GM13976 (cell line): ENCODE measurements at regions not wholly inside any gene's neighbourhood (a gene's known extent, or its start where the extent isn't known, plus 50 kb on each side); places are given as distances from the start of the nearest gene placed in this dataset.
A peak's percentile ranks its signal among the peaks of the same experiment; 100 is the strongest.
"Not testable (repeated sequence)": the region's sequence is repeated elsewhere in the genome, so short reads cannot be mapped to it uniquely, and the experiment has no call there.

ENCODE experiments used
- DNase-seq: peaks from one replicate; pipeline ENCODE4 v3.0.0; 2012; ENCODE audit warnings: low spot score
- in situ Hi-C: fragments of 300-500 bp; cut with MboI; formaldehyde crosslinking; loops from one replicate; pipeline ENCODE4 v1.12.0; 2022; ENCODE audit warnings: low sequenced_read_pairs, mixed read lengths, inconsistent platforms; ENCODE audit not compliant: unreplicated experiment
- TF ChIP-seq, protein P1 (sequence below): IDR thresholded peaks from 2 replicates; pipeline ENCODE4 v1.5.1; 2012; ENCODE audit warnings: borderline replicate concordance, mild to moderate bottlenecking; ENCODE audit not compliant: insufficient read depth; ENCODE audit errors: extremely low read depth, missing control alignments, control extremely low read depth

DNA sequence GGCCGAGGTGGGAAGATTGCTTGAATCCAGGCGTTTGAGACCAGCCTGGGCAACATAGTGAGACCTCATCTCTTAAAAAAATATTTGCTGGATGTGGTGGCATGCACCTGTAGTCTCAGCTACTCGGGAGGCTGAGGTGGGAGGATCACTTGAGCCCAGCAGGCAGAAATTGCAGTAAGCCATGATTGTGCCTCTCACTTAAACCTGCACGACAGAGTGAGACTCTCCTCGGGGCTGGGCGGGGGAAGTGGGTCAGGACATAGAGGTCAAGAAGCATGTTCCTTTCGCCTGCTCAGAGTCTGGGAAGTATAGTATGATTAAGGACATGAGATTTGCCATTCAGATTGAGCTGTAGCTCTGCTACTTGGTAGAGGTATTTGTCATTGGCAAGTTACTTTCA is 52.3 kb downstream of the SEPTIN7 start:
- in situ Hi-C loops, DNase-seq: not testable (repeated sequence)

DNA sequence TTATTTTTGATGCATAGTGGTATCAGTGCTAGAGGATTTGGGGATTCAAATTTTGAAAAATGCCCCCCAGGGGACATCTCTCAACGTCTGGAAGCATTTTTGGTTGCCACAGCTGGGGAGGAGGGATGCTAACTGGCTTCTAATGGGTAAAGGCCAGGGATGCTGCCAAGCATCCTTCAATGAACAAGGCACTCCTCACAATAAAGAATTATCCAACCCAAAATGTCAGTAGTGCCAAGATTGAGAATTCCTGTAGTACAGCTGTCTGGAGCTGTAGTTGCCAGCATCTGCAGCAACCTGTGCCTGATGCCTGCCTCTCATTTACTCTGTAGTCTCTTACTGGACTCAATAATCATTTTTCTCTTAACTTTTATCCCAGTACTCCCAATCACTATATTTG is 53.5 kb downstream of the SEPTIN7 start:
- in situ Hi-C loops: no loop called here
- no peak for DNase-seq
- TF ChIP-seq, protein P1, sequence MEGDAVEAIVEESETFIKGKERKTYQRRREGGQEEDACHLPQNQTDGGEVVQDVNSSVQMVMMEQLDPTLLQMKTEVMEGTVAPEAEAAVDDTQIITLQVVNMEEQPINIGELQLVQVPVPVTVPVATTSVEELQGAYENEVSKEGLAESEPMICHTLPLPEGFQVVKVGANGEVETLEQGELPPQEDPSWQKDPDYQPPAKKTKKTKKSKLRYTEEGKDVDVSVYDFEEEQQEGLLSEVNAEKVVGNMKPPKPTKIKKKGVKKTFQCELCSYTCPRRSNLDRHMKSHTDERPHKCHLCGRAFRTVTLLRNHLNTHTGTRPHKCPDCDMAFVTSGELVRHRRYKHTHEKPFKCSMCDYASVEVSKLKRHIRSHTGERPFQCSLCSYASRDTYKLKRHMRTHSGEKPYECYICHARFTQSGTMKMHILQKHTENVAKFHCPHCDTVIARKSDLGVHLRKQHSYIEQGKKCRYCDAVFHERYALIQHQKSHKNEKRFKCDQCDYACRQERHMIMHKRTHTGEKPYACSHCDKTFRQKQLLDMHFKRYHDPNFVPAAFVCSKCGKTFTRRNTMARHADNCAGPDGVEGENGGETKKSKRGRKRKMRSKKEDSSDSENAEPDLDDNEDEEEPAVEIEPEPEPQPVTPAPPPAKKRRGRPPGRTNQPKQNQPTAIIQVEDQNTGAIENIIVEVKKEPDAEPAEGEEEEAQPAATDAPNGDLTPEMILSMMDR: no peak

DNA sequence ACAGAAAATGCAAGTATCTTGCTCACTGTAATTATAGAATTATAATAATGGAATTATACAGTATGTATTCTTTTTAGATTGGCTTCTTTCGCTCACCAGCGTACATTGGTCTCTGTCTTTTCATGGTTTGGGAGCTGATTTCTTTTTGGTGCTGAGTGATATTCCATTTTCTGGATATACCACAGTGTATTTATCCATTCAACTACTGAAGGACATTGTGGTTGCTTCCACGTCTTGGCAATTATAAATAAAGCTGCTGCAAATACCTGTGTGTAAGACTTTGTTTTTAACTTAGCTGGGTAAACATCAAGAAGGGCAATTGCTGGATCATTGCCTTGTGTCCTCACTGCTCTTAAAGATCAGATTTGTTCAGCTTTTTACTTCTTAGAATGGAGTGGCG is 55.3 kb downstream of the SEPTIN7 start:
- DNase-seq: no peak
- TF ChIP-seq, protein P1: no peak
- in situ Hi-C loops: no loop called here

GRCh38 chr7:35860664-35861063 is 59.8 kb downstream of the SEPTIN7 start:
- in situ Hi-C loops: no loop called here
- DNase-seq: no peak
- TF ChIP-seq, protein P1: no peak

DNA sequence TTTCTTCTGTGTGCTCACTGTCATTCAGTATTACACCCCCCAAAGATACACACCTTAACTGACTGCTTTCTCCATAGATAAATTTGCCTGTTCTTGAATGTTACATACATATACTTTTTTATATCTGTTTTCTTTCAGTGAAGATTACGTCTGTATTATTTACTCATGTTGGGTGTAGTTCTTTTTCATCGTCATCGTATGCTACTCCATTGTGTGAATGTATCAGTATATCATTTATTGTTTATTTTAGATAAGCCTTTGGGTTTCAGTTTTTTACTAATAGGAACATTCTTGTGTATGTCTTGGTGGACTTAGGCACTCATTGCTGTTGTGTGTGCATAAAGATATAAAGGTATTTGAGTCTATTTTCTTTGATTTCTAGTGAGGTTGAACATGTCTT is 64.4 kb downstream of the SEPTIN7 start:
- DNase-seq: no peak
- TF ChIP-seq, protein P1: no peak
- in situ Hi-C loops: no loop called here

DNA sequence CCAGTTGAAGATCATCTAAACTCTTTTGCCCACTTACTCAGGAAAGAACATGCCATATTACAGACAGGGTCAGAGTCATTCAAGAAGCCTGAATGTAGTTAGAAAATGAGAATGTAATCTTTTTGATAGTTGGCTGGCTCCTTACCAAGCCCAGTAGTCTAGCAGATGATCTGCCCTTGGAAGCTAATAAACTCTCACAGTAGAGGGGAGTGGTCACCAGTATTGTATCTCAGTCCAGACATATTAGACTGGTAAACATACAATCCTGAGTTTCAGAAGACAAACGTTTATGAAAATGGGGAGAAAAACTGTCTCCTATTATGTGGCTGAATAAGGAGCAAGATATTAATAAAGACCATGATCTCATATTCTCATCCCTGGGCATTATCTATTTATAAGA is 65.3 kb downstream of the SEPTIN7 start:
- in situ Hi-C loops: no loop called here
- TF ChIP-seq, protein P1: no peak
- DNase-seq: no peak

- DNase-seq: peak; percentile 16
- in situ Hi-C loops: not testable (repeated sequence)
Measured at GRCh38 chr7:35869117-35869516, 68.3 kb downstream of the SEPTIN7 start.

GRCh38 chr7:35869810-35870209 is 69.0 kb downstream of the SEPTIN7 start:
- in situ Hi-C loops: no loop called here
- TF ChIP-seq, protein P1: no peak
- no peak for DNase-seq
